Activated CD8-positive, alpha-beta memory T cell treated with anti-CD3 and anti-CD28 coated beads, Interleukin-2, amount 50 U/mL, for 1 hour (primary cell): ENCODE measurements at regions not wholly inside any gene's neighbourhood (a gene's known extent, or its start where the extent isn't known, plus 50 kb on each side); places are given as distances from the start of the nearest gene placed in this dataset.
"Not testable (repeated sequence)": the region's sequence is repeated elsewhere in the genome, so short reads cannot be mapped to it uniquely, and the experiment has no call there.

Experiments used
- DNase-seq: peaks from one replicate; pipeline ENCODE4 v3.0.0-alpha.2; 2020; ENCODE audit errors: extremely low read depth

- DNase-seq = no peak
These were observed 163.4 kb upstream of the CIBAR2 start for GRCh38 chr16:85275533-85276249.

- DNase-seq = no peak
These were observed 164.0 kb upstream of the CIBAR2 start for GRCh38 chr16:85276258-85276657.

GRCh38 chr16:85276721-85277120, 164.4 kb upstream of the CIBAR2 start:
- DNase-seq = no peak

- DNase-seq = no peak
These were observed 166.6 kb upstream of the CIBAR2 start for GRCh38 chr16:85278839-85279238.

- no peak for DNase-seq
These were observed 167.1 kb upstream of the CIBAR2 start for GRCh38 chr16:85279402-85279801.

GRCh38 chr16:85279825-85280545, 167.7 kb upstream of the CIBAR2 start:
- no peak for DNase-seq

- no peak for DNase-seq
These were observed 168.9 kb upstream of the CIBAR2 start for GRCh38 chr16:85281181-85281580.

- DNase-seq = no peak
These were observed 170.6 kb upstream of the CIBAR2 start for GRCh38 chr16:85282842-85283241.

GRCh38 chr16:85283305-85284050, 171.2 kb upstream of the CIBAR2 start:
- no peak for DNase-seq

GRCh38 chr16:85284141-85284817, 172.0 kb upstream of the CIBAR2 start:
- no peak for DNase-seq

- no peak for DNase-seq
These were observed 173.4 kb upstream of the CIBAR2 start for GRCh38 chr16:85285681-85286065.

GRCh38 chr16:85286066-85286831, 174.0 kb upstream of the CIBAR2 start:
- no peak for DNase-seq

GRCh38 chr16:85286951-85287814, 174.9 kb upstream of the CIBAR2 start:
- DNase-seq = no peak

- not testable (repeated sequence) for DNase-seq
These were observed 175.5 kb upstream of the CIBAR2 start for GRCh38 chr16:85287815-85288109.

- DNase-seq = no peak
These were observed 176.1 kb upstream of the CIBAR2 start for GRCh38 chr16:85288341-85288868.

- DNase-seq = no peak
These were observed 176.8 kb upstream of the CIBAR2 start for GRCh38 chr16:85288869-85289660.

GRCh38 chr16:85289760-85290625, 177.7 kb upstream of the CIBAR2 start:
- DNase-seq = no peak

GRCh38 chr16:85290626-85291301, 178.5 kb upstream of the CIBAR2 start:
- no peak for DNase-seq
